ENCODE measurements at regions not wholly inside any gene's neighbourhood (a gene's known extent, or its start where the extent isn't known, plus 50 kb on each side); places are given as distances from the start of the nearest gene placed in this dataset.

- CTCF ChIA-PET, result no interaction called here
- H3K4me2 ChIP-seq (ENCODE audit: low read length), result no peak overlapping the region
- POLR2A ChIA-PET, result no interaction called here
- DNase-seq (ENCODE audit: low read depth, low spot score), result no peak
- H3K79me2 ChIP-seq (ENCODE audit: insufficient read depth, low read length), result no peaks in the 10 kb centered on the region
- intact Hi-C loops (cut with micrococcal nuclease), result no loop called here
- H3K36me3 ChIP-seq (ENCODE audit: control insufficient read depth in 1 of 2, insufficient read depth in 2 of 2, low read length in 2 of 2), result no peaks in the 10 kb centered on the region
- H3K9me2 ChIP-seq (ENCODE audit: insufficient read depth), result no peaks in the 10 kb centered on the region
- H3K4me3 ChIP-seq (replicated peaks in 1 of 2; ENCODE audit: low read depth in 1 of 2, low read length in 2 of 2), result no peak overlapping the region
- H3K27me3 ChIP-seq (ENCODE audit: insufficient read depth, low read length), result peaks cover 3% of the 10 kb centered on the region; the same call in 1 of the 2 replicates
- BruUV-seq (replicated peaks), result no TSS peak
- H4K20me1 ChIP-seq (ENCODE audit: insufficient read depth), result no peaks in the 10 kb centered on the region
- no peak overlapping the region for H2AFZ ChIP-seq (ENCODE audit: low read depth, low read length, poor library complexity, severe bottlenecking)
- no peaks in the 10 kb centered on the region for H3K9me3 ChIP-seq (ENCODE audit: control insufficient read depth in 1 of 2, insufficient read depth in 1 of 2, low read depth in 1 of 2, low read length in 2 of 2)
- H3K4me1 ChIP-seq (ENCODE audit: control insufficient read depth in 1 of 2, insufficient read depth in 2 of 2, low read length in 2 of 2), result no peaks in the 10 kb centered on the region
- no peak overlapping the region for H3K9ac ChIP-seq (ENCODE audit: low read length)
- TF ChIP-seq SRF (IDR thresholded peaks at IDR 0.05; ENCODE audit: low read depth), result no peak
- no peak for TF ChIP-seq POLR2AphosphoS5 (IDR thresholded peaks at IDR 0.05; ENCODE audit: low read depth, low read length)
- TF ChIP-seq REST (IDR thresholded peaks at IDR 0.05; ENCODE audit: low read depth), result no peak
- TF ChIP-seq ZNF274 (IDR thresholded peaks at IDR 0.05; ENCODE audit: low read depth, low read length), result no peak
- no peak for TF ChIP-seq EZH2 (IDR thresholded peaks at IDR 0.05)
- no peak for TF ChIP-seq FOSL1 (IDR thresholded peaks at IDR 0.05; ENCODE audit: low read depth)
- no peak for TF ChIP-seq EZH2phosphoT487 (IDR thresholded peaks at IDR 0.05; ENCODE audit: borderline replicate concordance)
- no peak for TF ChIP-seq MAX (IDR thresholded peaks at IDR 0.05)
- TF ChIP-seq ZBTB33 (IDR thresholded peaks at IDR 0.05; ENCODE audit: extremely low read depth, insufficient replicate concordance, low read length), result no peak
- TF ChIP-seq ELF1 (IDR thresholded peaks at IDR 0.05; ENCODE audit: borderline replicate concordance, low read depth), result no peak
- TF ChIP-seq SIN3A (IDR thresholded peaks at IDR 0.05; ENCODE audit: low read depth), result no peak
- H3K27ac ChIP-seq (ENCODE audit: low read depth, low read length), result no peak overlapping the region
- ATAC-seq, result no peak
- RAD21 ChIA-PET (ENCODE audit: low non-redundant PET in 1 of 2, low total read pairs in 2 of 2, uncharacterized antibody in 2 of 2, unreplicated experiment in 2 of 2), result no interaction called here
Observed at GRCh38 chr14:101250948-101251811, 310.1 kb upstream of the DIO3 start.
